ENCODE measurements at regions not wholly inside any gene's neighbourhood (a gene's known extent, or its start where the extent isn't known, plus 50 kb on each side); places are given as distances from the start of the nearest gene placed in this dataset.

DNA sequence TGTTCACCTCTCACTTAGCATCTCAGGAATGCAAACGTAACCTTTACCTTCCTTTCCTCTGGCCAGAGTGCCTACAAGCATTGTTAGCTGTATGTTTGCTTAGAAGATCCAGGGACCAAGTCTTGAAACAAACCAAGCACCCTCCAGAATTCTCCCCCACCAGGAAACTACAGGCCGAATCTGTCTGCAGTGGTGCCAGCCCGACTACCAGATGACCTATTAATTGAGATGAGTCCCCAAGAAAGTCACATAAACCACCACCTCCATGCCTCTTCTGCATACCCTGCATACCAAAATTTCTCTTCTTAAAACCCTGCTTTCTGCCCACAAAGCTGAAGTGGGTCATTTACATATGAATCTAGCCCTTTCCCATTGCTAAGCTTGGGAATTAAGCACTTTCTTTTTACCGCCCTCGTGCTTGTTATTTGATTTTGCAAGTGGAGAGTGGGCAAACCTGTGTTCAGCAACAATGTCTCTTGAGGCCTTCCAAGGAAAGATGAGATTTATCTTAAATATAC, 1239.1 kb downstream of the CDH12 start:
- Histone ChIP-seq H3K27me3 (replicated peaks; ENCODE audit: insufficient read depth) (no peaks in the 10 kb centered on the region), H3K4me3 (no peak overlapping the region), H3K27ac (no peak overlapping the region), H3K9me2 (ENCODE audit: insufficient read depth) (no peaks in the 10 kb centered on the region), H3K4me1 (ENCODE audit: insufficient read depth) (no peaks in the 10 kb centered on the region), H3K79me2 (ENCODE audit: insufficient read depth) (no peaks in the 10 kb centered on the region), H3K9me3 (ENCODE audit: low read depth) (no peaks in the 10 kb centered on the region), H3K36me3 (ENCODE audit: low read depth) (no peaks in the 10 kb centered on the region), H3K9ac (no peak overlapping the region), H4K20me1 (ENCODE audit: insufficient read depth) (no peaks in the 10 kb centered on the region), H3K4me2 (ENCODE audit: unreplicated experiment) (no peak overlapping the region), H2AFZ (no peak overlapping the region), H3F3A (ENCODE audit: insufficient read depth) (no peaks in the 10 kb centered on the region)
- in situ Hi-C loops (cut with MboI): no loop called here
- no peak for TF ChIP-seq EZH2 (IDR thresholded peaks at IDR 0.05; ENCODE audit: insufficient read depth, poor library complexity, severe bottlenecking)
- no peak for DNase-seq
- WGBS, 2 experiments (ENCODE audit: low coverage in 1 of 2, low lambda C conversion rate in 2 of 2, missing lambda C conversion rate in 2 of 2): 18 to 26% methylated on average over 5 of the region's 5 CpGs

DNA sequence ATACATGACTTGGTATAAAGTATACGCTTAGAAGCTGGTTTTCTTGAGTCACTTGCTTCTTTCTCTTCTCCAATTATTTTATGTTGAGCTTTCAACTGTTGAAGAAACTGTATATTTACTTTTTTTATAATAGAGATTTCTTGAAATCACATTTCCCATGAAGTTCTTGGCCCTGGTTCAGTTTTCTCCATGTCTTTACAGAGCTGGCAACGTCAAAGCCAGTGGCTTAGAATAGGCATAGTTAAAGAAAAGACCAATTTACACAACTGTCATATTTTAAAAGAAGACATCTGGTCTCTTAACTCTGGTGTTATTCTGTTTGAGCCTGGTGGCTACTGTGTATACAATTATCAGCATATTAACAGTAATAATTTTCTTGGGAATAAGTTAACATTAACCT, 1249.3 kb downstream of the CDH12 start:
- H2AFZ ChIP-seq: no peak overlapping the region
- H3K9me3 ChIP-seq (ENCODE audit: low read depth): no peaks in the 10 kb centered on the region
- H3K27me3 ChIP-seq (replicated peaks; ENCODE audit: insufficient read depth): no peaks in the 10 kb centered on the region
- no peaks in the 10 kb centered on the region for H3K79me2 ChIP-seq (ENCODE audit: insufficient read depth)
- H3F3A ChIP-seq (ENCODE audit: insufficient read depth): no peaks in the 10 kb centered on the region
- WGBS, 2 experiments (ENCODE audit: low coverage in 1 of 2, low lambda C conversion rate in 2 of 2, missing lambda C conversion rate in 2 of 2): 26 to 27% methylated on average over 2 of the region's 2 CpGs
- DNase-seq: no peak
- H3K9me2 ChIP-seq (ENCODE audit: insufficient read depth): no peaks in the 10 kb centered on the region
- H4K20me1 ChIP-seq (ENCODE audit: insufficient read depth): no peaks in the 10 kb centered on the region
- TF ChIP-seq EZH2 (IDR thresholded peaks at IDR 0.05; ENCODE audit: insufficient read depth, poor library complexity, severe bottlenecking) (no peak), EZH2phosphoT487 (IDR thresholded peaks at IDR 0.05; ENCODE audit: insufficient read depth, low read depth) (no peak)
- no peaks in the 10 kb centered on the region for H3K36me3 ChIP-seq (ENCODE audit: low read depth)
- in situ Hi-C loops (cut with MboI): no loop called here
- no peak overlapping the region for H3K4me3 ChIP-seq
- H3K4me2 ChIP-seq (ENCODE audit: unreplicated experiment): no peak overlapping the region
- no peak overlapping the region for H3K27ac ChIP-seq
- no peaks in the 10 kb centered on the region for H3K4me1 ChIP-seq (ENCODE audit: insufficient read depth)
- H3K9ac ChIP-seq: no peak overlapping the region

DNA sequence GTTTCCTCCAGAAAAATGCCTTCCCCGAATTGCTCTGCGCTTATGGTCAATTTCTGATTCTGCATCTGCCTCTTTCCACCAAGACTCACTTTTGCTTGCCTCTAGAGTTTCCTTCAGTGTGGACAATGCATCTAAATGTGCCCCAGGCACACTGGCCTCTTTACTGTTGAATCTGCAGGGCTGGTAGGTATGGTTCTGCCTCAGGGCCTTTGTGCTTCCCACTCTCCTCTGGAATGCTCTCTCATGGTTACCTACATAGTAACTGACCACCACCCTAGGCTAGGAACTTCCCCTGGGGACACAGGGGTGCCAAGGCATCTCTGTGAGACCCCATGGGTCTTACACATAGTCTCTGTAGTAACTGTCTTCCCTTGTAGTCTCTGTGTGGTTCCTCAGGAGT, 1258.6 kb downstream of the CDH12 start:
- in situ Hi-C loops (cut with MboI): no loop called here
- H3K9me3 ChIP-seq (ENCODE audit: low read depth): no peaks in the 10 kb centered on the region
- no peaks in the 10 kb centered on the region for H3K27me3 ChIP-seq (replicated peaks; ENCODE audit: insufficient read depth)
- DNase-seq: no peak
- H3K4me1 ChIP-seq (ENCODE audit: insufficient read depth): no peaks in the 10 kb centered on the region
- no peaks in the 10 kb centered on the region for H3F3A ChIP-seq (ENCODE audit: insufficient read depth)
- H2AFZ ChIP-seq: no peak overlapping the region
- 62 to 70% methylated on average over 2 of the region's 2 CpGs for WGBS, 2 experiments (ENCODE audit: low coverage in 1 of 2, low lambda C conversion rate in 2 of 2, missing lambda C conversion rate in 2 of 2)
- no peak overlapping the region for H3K9ac ChIP-seq
- no peak overlapping the region for H3K27ac ChIP-seq
- TF ChIP-seq EZH2 (IDR thresholded peaks at IDR 0.05; ENCODE audit: insufficient read depth, poor library complexity, severe bottlenecking) (no peak), EZH2phosphoT487 (IDR thresholded peaks at IDR 0.05; ENCODE audit: insufficient read depth, low read depth) (no peak)
- no peaks in the 10 kb centered on the region for H3K79me2 ChIP-seq (ENCODE audit: insufficient read depth)
- no peak overlapping the region for H3K4me3 ChIP-seq
- no peaks in the 10 kb centered on the region for H4K20me1 ChIP-seq (ENCODE audit: insufficient read depth)
- no peak overlapping the region for H3K4me2 ChIP-seq (ENCODE audit: unreplicated experiment)
- H3K9me2 ChIP-seq (ENCODE audit: insufficient read depth): no peaks in the 10 kb centered on the region
- no peaks in the 10 kb centered on the region for H3K36me3 ChIP-seq (ENCODE audit: low read depth)

- no peaks in the 10 kb centered on the region for H3K4me1 ChIP-seq (ENCODE audit: insufficient read depth)
- H3K79me2 ChIP-seq (ENCODE audit: insufficient read depth): no peaks in the 10 kb centered on the region
- no peak for DNase-seq
- H4K20me1 ChIP-seq (ENCODE audit: insufficient read depth): no peaks in the 10 kb centered on the region
- no peaks in the 10 kb centered on the region for H3K9me3 ChIP-seq (ENCODE audit: low read depth)
- no peaks in the 10 kb centered on the region for H3K27me3 ChIP-seq (replicated peaks; ENCODE audit: insufficient read depth)
- no peaks in the 10 kb centered on the region for H3K36me3 ChIP-seq (ENCODE audit: low read depth)
- no peak overlapping the region for H3K4me2 ChIP-seq (ENCODE audit: unreplicated experiment)
- H3F3A ChIP-seq (ENCODE audit: insufficient read depth): no peaks in the 10 kb centered on the region
- no peak for TF ChIP-seq EZH2phosphoT487 (IDR thresholded peaks at IDR 0.05; ENCODE audit: insufficient read depth, low read depth)
- H3K9ac ChIP-seq: no peak overlapping the region
- no peak overlapping the region for H3K27ac ChIP-seq
- H3K4me3 ChIP-seq: no peak overlapping the region
- H2AFZ ChIP-seq: no peak overlapping the region
- no peaks in the 10 kb centered on the region for H3K9me2 ChIP-seq (ENCODE audit: insufficient read depth)
- in situ Hi-C loops (cut with MboI): no loop called here
Observed at GRCh38 chr5:21593261-21593660, 1259.9 kb downstream of the CDH12 start.

GRCh38 chr5:21581508-21581907, 1271.6 kb downstream of the CDH12 start:
- H3K9ac ChIP-seq: no peak overlapping the region
- no peak overlapping the region for H3K27ac ChIP-seq
- no peak for DNase-seq
- H3K27me3 ChIP-seq (replicated peaks; ENCODE audit: insufficient read depth): no peaks in the 10 kb centered on the region
- H4K20me1 ChIP-seq (ENCODE audit: insufficient read depth): no peaks in the 10 kb centered on the region
- H2AFZ ChIP-seq: no peak overlapping the region
- no peaks in the 10 kb centered on the region for H3F3A ChIP-seq (ENCODE audit: insufficient read depth)
- H3K36me3 ChIP-seq (ENCODE audit: low read depth): no peaks in the 10 kb centered on the region
- WGBS, 2 experiments (ENCODE audit: low coverage in 1 of 2, low lambda C conversion rate in 2 of 2, missing lambda C conversion rate in 2 of 2): 33 to 52% methylated on average over 3 of the region's 3 CpGs
- H3K4me1 ChIP-seq (ENCODE audit: insufficient read depth): no peaks in the 10 kb centered on the region
- no peak overlapping the region for H3K4me2 ChIP-seq (ENCODE audit: unreplicated experiment)
- TF ChIP-seq EZH2 (IDR thresholded peaks at IDR 0.05; ENCODE audit: insufficient read depth, poor library complexity, severe bottlenecking) (no peak), EZH2phosphoT487 (IDR thresholded peaks at IDR 0.05; ENCODE audit: insufficient read depth, low read depth) (no peak)
- no peaks in the 10 kb centered on the region for H3K79me2 ChIP-seq (ENCODE audit: insufficient read depth)
- no peaks in the 10 kb centered on the region for H3K9me3 ChIP-seq (ENCODE audit: low read depth)
- H3K4me3 ChIP-seq: no peak overlapping the region
- no peaks in the 10 kb centered on the region for H3K9me2 ChIP-seq (ENCODE audit: insufficient read depth)
- in situ Hi-C loops (cut with MboI): no loop called here
